Stimulated activated CD4-positive, alpha-beta T cell treated with anti-CD3 and anti-CD28 coated beads, Interleukin-15, amount 100 ng/mL, for 1 hour (primary cell): ENCODE measurements at regions not wholly inside any gene's neighbourhood (a gene's known extent, or its start where the extent isn't known, plus 50 kb on each side); places are given as distances from the start of the nearest gene placed in this dataset.
"Not testable (repeated sequence)": the region's sequence is repeated elsewhere in the genome, so short reads cannot be mapped to it uniquely, and the experiment has no call there.

Source experiments
- DNase-seq, 2 donors: peaks; one replicate each; pipeline ENCODE4 v3.0.0-alpha.2; 2020; ENCODE audit warnings: low read depth in 1 of 2, low spot score in 1 of 2

DNA sequence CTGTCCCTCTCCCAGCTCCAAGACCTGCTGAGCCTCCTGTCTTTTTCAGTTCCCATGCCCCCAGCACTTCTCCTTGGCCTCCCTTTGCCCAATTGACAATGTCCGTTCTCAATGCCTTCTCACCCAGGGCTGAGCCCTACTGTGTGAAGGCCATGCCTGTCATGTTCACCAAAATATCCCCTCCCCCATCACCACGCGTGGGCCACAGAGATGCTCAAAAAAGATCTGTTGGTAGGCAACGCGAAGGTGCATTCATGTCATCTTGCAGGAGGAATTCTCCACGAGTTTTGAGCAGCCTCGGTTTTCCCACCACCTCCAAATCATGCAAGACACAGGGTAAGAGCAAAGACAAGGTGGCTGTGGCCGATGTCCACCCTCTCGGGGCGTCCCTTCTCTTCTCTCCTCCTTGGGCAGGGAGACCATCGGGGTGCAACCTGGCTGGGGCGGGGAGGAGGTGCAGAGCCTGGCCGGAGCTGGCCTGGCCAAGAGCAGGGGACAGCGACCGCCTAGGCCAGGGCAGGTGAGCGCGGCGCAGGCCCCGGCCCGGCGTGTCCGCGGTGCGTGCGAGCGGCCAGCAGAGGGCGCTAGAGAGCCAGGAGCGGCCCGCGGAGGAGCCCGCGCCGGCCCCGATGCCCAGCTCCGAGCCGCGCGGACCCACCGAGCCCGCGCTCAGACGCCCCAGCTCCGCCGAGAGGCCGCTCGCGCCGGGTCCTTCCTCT, 56.3 kb upstream of the KRTAP5-11 start:
- DNase-seq: peak; percentile 34 to 70

DNA sequence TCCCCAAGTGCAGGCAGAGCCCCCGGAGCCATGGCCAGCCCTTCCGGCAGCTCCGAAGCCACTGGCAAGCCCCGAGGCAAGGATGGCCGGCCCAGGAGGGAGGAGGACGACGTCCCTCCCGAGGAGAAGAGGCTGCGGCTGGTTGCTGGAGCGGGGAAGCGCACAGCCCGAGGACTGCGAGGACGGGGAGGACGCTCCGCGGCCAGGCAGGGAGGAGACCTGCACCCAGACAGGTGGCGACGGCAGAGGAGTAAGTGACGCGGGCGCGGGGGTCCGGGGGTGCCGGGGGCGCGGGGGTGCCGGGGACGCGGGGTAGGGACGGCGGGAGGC, 56.8 kb upstream of the KRTAP5-11 start:
- DNase-seq: not testable (repeated sequence)

DNA sequence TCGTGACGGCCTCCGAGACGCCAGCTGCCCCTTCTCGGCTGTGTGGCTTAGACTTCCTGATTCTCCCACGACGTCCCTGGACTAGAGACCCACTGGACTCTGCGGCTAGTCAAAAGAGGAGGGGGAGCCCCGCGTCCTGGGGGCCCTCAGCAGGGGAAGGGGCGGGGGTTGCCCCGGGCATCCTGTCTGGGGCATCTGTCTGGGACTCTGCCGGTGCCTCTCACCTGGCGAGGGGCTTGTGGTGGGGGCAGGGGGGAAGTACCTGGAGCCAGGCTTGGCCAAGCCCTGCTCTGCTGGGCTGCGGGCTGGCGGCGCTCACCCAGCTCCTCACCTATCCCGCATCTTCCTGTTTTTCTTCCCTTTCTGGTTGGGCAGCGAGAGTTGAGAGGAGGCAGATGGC, 57.2 kb upstream of the KRTAP5-11 start:
- not testable (repeated sequence) for DNase-seq

GRCh38 chr11:71647078-71647477, 64.4 kb upstream of the KRTAP5-11 start:
- DNase-seq: not testable (repeated sequence)

GRCh38 chr11:71652998-71653397, 70.3 kb upstream of the KRTAP5-11 start:
- DNase-seq: not testable (repeated sequence)

GRCh38 chr11:71654423-71654822, 71.7 kb upstream of the KRTAP5-11 start:
- not testable (repeated sequence) for DNase-seq

- DNase-seq: not testable (repeated sequence)
Measured at GRCh38 chr11:71655041-71655440, 72.4 kb upstream of the KRTAP5-11 start.

- DNase-seq: not testable (repeated sequence)
Measured at GRCh38 chr11:71656513-71656912, 73.8 kb upstream of the KRTAP5-11 start.

- not testable (repeated sequence) for DNase-seq
Measured at GRCh38 chr11:71664941-71665340, 82.3 kb upstream of the KRTAP5-11 start.

DNA sequence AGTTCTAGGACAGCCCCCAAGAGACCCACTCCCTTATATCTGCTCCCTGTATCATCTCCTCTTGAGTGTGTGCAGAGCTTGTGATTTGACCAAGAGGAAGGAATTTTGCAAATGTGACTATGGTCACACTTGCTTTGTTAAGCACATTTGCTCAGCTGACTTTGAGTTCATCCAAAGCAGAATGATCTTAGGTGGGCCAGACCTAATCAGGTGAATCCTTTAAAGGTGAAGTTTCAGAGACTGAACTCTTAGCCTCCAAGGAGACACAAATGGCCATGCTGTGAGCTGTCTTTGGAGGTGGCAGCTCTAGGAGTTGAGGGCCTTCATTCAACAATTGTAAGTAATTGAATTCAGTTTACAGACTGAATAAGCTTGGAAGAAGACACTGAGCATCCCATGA, 115.4 kb upstream of the KRTAP5-11 start:
- not testable (repeated sequence) for DNase-seq

DNA sequence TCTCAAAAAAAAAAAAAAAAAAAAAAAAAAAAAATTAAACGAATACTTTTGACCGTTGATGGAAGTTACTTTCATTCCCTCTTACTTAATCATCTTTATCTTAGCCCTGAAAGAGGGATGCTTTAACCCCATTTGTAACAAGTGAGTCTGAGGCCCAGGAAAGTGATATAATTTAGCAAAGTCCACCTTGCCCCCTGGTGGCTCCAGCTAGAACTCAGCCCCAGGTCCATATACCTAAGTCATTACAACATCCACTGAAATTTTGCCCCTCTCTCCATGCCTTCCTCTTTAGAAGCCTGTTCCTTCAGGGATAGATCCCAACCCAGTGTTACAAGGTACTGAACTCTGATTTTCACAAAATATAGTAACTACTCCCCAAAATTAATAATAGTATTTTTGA, 116.3 kb upstream of the KRTAP5-11 start:
- DNase-seq: not testable (repeated sequence)

DNA sequence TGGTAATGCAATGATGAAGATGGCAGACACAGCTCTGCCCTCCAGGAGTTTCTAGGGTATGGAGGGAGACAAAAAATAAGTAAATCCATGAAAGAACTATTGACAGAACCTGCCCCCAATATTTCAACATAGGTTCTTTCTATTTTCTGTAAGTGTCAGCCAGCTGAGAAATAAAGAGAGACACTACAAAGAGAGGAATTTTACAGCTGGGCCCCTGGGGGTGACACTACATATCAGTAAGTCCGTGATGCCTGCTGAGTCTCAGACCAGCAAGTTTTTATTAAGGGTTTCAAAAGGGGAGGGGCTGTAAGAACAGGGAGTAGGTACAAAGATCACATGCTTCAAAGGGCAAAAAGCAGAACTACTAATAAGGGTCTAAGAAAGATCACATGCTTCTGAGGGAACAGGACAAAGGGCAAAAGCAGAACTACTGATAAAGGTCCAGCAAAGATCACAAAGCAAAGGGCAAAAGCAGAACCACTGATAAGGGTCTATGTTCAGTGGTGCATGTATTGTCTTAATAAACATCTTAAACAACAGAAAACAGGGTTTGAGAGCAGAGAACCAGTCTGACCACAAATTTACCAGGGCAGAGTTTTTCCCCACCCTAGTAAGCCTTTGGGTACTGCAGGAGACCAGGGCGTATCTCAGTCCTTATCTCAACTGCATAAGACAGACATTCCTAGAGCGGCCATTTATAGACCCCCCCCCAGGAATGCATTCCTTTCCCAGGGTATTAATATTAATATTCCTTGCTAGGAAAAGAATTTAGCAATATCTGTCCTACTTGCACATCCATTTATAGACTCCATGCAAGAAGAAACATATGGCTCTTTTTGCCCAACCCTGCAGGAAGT, 119.0 kb upstream of the KRTAP5-11 start:
- DNase-seq: not testable (repeated sequence)

GRCh38 chr11:71705086-71705737, 122.5 kb upstream of the KRTAP5-11 start:
- DNase-seq: not testable (repeated sequence)

- DNase-seq: not testable (repeated sequence)
Measured at GRCh38 chr11:71705738-71706432, 123.2 kb upstream of the KRTAP5-11 start.

GRCh38 chr11:71707083-71707482, 124.4 kb upstream of the KRTAP5-11 start:
- not testable (repeated sequence) for DNase-seq

GRCh38 chr11:71709541-71709940, 123.5 kb upstream of the DEFB108B start:
- not testable (repeated sequence) for DNase-seq

DNA sequence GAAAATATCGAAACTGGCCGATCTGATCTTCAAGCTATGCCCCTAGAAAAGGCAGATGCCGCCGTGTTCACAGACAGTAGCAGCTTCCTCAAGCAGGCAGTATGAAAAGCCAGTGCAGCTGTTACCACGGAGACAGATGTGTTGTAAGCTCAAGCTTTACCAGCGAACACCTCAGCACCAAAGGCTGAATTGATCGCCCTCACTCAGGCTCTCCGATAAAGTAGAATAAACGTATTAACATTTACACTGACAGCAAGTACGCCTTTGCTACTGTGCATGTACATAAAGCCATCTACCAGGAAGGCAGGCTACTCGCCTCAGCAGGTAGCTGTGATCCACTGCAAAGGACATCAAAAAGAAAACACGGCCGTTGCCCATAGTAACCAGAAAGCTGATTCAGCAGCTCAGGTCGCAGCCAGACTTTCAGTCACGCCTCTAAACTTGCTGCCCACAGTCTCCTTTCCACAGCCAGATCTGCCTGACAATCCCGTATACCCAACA, 122.8 kb upstream of the DEFB108B start:
- DNase-seq: peak; percentile 3 to 15

GRCh38 chr11:71710701-71711385, 122.2 kb upstream of the DEFB108B start:
- not testable (repeated sequence) for DNase-seq

GRCh38 chr11:71712350-71712749, 120.7 kb upstream of the DEFB108B start:
- not testable (repeated sequence) for DNase-seq

GRCh38 chr11:71712846-71713245, 120.2 kb upstream of the DEFB108B start:
- DNase-seq: not testable (repeated sequence)
